ENCODE measurements at regions not wholly inside any gene's neighbourhood (a gene's known extent, or its start where the extent isn't known, plus 50 kb on each side); places are given as distances from the start of the nearest gene placed in this dataset.
"Not testable (repeated sequence)": the region's sequence is repeated elsewhere in the genome, so short reads cannot be mapped to it uniquely, and the experiment has no call there.

- no peak for DNase-seq (ENCODE audit: low spot score)
Observed at GRCh38 chr1:34369701-34370455, 193.2 kb downstream of the C1orf94 start.

GRCh38 chr1:34370748-34371147 is 194.0 kb downstream of the C1orf94 start:
- DNase-seq (ENCODE audit: low spot score): no peak

GRCh38 chr1:34371179-34371578 is 194.5 kb downstream of the C1orf94 start:
- DNase-seq (ENCODE audit: low spot score): not testable (repeated sequence)

- DNase-seq (ENCODE audit: low spot score): no peak
Observed at GRCh38 chr1:34371829-34372532, 195.3 kb downstream of the C1orf94 start.

- no peak for DNase-seq (ENCODE audit: low spot score)
Observed at GRCh38 chr1:34372891-34373290, 196.2 kb downstream of the C1orf94 start.

GRCh38 chr1:34373912-34374311 is 197.2 kb downstream of the C1orf94 start:
- DNase-seq (ENCODE audit: low spot score): no peak

GRCh38 chr1:34376531-34376930 is 199.8 kb downstream of the C1orf94 start:
- no peak for DNase-seq (ENCODE audit: low spot score)

GRCh38 chr1:34378968-34379856 is 202.5 kb downstream of the C1orf94 start:
- DNase-seq (ENCODE audit: low spot score): no peak

GRCh38 chr1:34379911-34380310 is 203.2 kb downstream of the C1orf94 start:
- DNase-seq (ENCODE audit: low spot score): no peak

GRCh38 chr1:34380526-34381124 is 203.9 kb downstream of the C1orf94 start:
- DNase-seq (ENCODE audit: low spot score): no peak

- no peak for DNase-seq (ENCODE audit: low spot score)
Observed at GRCh38 chr1:34389974-34390373, 213.3 kb downstream of the C1orf94 start.

GRCh38 chr1:34396042-34396441 is 219.3 kb downstream of the C1orf94 start:
- no peak for DNase-seq (ENCODE audit: low spot score)

- no peak for DNase-seq (ENCODE audit: low spot score)
Observed at GRCh38 chr1:34398241-34398915, 221.7 kb downstream of the C1orf94 start.

GRCh38 chr1:34398916-34399275 is 222.2 kb downstream of the C1orf94 start:
- DNase-seq (ENCODE audit: low spot score): no peak

GRCh38 chr1:34400675-34401074 is 224.0 kb downstream of the C1orf94 start:
- DNase-seq (ENCODE audit: low spot score): no peak

GRCh38 chr1:34403156-34403555 is 226.4 kb downstream of the C1orf94 start:
- no peak for DNase-seq (ENCODE audit: low spot score)

GRCh38 chr1:34404804-34405203 is 228.1 kb downstream of the C1orf94 start:
- peak; percentile 9 for DNase-seq (ENCODE audit: low spot score)

GRCh38 chr1:34405266-34405959 is 228.7 kb downstream of the C1orf94 start:
- DNase-seq (ENCODE audit: low spot score): peak; percentile 5

- DNase-seq (ENCODE audit: low spot score): no peak
Observed at GRCh38 chr1:34406377-34406776, 229.7 kb downstream of the C1orf94 start.

GRCh38 chr1:34406833-34407539 is 230.3 kb downstream of the C1orf94 start:
- DNase-seq (ENCODE audit: low spot score): no peak
